ENCODE measurements at regions not wholly inside any gene's neighbourhood (a gene's known extent, or its start where the extent isn't known, plus 50 kb on each side); places are given as distances from the start of the nearest gene placed in this dataset.

DNA sequence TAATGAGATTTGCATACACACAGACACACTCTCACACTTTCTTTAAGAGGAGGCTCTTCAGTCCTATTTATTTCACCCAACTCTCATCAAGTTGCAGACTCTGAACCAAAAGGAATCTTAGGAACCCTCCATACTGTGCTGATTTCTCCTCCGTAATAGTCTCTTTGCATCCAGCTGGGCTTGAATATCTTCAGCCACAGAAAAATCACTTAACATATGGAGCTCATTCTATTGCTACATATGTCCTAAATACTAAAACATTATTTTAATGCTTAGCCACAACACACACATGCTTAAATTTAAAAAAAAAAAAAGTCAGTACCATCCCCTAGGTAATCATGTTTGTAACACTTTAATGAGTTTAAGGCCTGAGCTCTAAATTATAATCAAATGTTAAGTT is 287.5 kb upstream of the CNTN6 start:
- Histone ChIP-seq H3K4me1 (ENCODE audit: insufficient read depth, low read length) (no peaks in the 10 kb centered on the region), H3K27me3 (ENCODE audit: insufficient read depth, low read length) (no peaks in the 10 kb centered on the region), H3K9me3 (ENCODE audit: low read length) (no peaks in the 10 kb centered on the region), H3K36me3 (ENCODE audit: insufficient read depth, low read length) (no peaks in the 10 kb centered on the region), H3K4me3 (ENCODE audit: low read length) (no peak overlapping the region), H2AFZ (ENCODE audit: low read depth, low read length) (no peak overlapping the region)

DNA sequence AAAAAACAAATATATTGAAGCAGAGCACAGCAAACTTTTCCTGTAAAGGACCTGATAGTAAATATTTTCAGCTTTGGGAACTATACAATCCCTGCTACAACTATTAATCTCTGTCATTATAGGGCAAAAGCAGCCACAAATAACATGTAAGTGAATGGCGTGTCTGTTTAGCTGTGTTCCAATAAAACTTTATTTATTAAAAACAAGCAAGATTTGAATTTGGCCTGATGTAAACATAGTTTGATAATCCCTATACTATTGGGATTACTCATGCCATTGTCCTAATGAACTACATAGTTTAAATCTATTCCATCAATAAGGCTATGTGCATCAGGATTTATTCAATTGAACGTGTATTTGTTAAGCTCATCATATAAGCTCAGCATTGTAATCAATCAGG is 286.8 kb upstream of the CNTN6 start:
- no peaks in the 10 kb centered on the region for H3K27me3 ChIP-seq (ENCODE audit: insufficient read depth, low read length)
- no peak overlapping the region for H3K4me3 ChIP-seq (ENCODE audit: low read length)
- no peaks in the 10 kb centered on the region for H3K36me3 ChIP-seq (ENCODE audit: insufficient read depth, low read length)
- no peaks in the 10 kb centered on the region for H3K9me3 ChIP-seq (ENCODE audit: low read length)
- no peaks in the 10 kb centered on the region for H3K4me1 ChIP-seq (ENCODE audit: insufficient read depth, low read length)
- no peak overlapping the region for H2AFZ ChIP-seq (ENCODE audit: low read depth, low read length)

DNA sequence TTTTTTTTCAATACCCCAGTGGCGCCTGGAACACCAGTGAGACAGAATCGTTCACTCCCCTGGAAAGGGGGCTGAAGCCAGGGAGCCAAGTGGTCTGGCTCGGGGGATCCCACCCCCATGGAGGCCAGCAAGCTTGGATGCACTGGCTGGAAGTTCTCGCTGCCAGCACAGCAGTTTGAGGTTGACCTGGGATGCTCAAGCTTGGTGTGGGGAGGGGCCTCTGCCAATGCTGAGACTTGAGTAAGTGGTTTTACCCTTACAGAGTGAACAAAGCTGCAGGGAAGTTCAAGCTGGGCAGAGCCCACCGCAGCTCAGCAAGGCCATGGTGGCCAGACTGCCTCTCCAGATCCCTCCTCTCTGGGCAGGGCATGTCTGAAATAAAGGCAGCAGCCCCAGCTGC is 276.2 kb upstream of the CNTN6 start:
- H3K36me3 ChIP-seq (ENCODE audit: insufficient read depth, low read length), result no peaks in the 10 kb centered on the region
- H3K9me3 ChIP-seq (ENCODE audit: low read length), result no peaks in the 10 kb centered on the region
- H3K4me1 ChIP-seq (ENCODE audit: insufficient read depth, low read length), result no peaks in the 10 kb centered on the region
- H3K27me3 ChIP-seq (ENCODE audit: insufficient read depth, low read length), result no peaks in the 10 kb centered on the region
- H3K4me3 ChIP-seq (ENCODE audit: low read length), result no peak overlapping the region
- no peak overlapping the region for H2AFZ ChIP-seq (ENCODE audit: low read depth, low read length)

DNA sequence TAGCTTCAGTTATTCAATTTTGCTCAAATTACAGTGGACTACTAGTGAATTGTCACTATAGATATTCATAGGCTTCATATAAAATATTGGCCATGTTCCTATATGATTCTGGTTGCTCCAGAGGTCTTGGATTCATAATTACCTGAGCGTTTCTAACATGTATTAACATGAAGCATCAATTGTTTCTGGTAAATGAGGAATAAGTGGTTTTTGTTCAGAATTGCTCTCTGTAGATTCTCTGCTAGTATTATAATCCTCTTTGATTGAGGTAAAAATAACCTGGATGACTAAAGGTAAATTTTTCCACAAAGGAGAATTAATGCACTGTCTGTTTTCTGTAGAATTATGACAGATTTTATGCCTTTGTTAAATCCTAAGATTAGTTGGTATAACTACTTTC is 258.1 kb upstream of the CNTN6 start:
- H3K4me1 ChIP-seq (ENCODE audit: insufficient read depth, low read length), result no peaks in the 10 kb centered on the region
- peaks cover 2% of the 10 kb centered on the region for H3K9me3 ChIP-seq (ENCODE audit: low read length)
- H2AFZ ChIP-seq (ENCODE audit: low read depth, low read length), result no peak overlapping the region

DNA sequence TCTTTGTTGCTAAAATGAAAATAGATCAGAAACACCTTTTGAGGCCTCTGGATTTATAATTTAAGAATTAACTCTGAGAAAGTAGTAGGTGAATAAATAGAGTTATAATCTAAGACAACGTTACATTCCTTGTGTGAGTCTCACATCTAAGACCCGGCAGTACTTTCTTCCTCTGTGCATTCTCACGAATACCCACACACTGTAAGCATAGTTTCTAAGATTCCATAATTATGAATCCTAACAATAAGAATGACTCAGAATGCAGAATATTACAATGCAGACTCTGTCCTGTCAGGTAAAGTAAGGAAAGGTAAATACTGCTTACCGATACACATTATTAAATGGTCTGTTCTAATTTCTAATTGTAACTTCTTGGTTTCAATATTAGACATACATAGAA is 257.7 kb upstream of the CNTN6 start:
- H3K27me3 ChIP-seq (ENCODE audit: insufficient read depth, low read length), result no peaks in the 10 kb centered on the region
- no peaks in the 10 kb centered on the region for H3K4me1 ChIP-seq (ENCODE audit: insufficient read depth, low read length)
- H3K36me3 ChIP-seq (ENCODE audit: insufficient read depth, low read length), result no peaks in the 10 kb centered on the region
- peaks cover 1% of the 10 kb centered on the region for H3K9me3 ChIP-seq (ENCODE audit: low read length)
- no peak overlapping the region for H3K4me3 ChIP-seq (ENCODE audit: low read length)
- H2AFZ ChIP-seq (ENCODE audit: low read depth, low read length), result no peak overlapping the region

More for the DNA sequence above, 258.1 kb upstream of the CNTN6 start:
- Histone ChIP-seq H3K36me3 (ENCODE audit: insufficient read depth, low read length) (no peaks in the 10 kb centered on the region), H3K4me3 (ENCODE audit: low read length) (no peak overlapping the region), H3K27me3 (ENCODE audit: insufficient read depth, low read length) (no peaks in the 10 kb centered on the region)

DNA sequence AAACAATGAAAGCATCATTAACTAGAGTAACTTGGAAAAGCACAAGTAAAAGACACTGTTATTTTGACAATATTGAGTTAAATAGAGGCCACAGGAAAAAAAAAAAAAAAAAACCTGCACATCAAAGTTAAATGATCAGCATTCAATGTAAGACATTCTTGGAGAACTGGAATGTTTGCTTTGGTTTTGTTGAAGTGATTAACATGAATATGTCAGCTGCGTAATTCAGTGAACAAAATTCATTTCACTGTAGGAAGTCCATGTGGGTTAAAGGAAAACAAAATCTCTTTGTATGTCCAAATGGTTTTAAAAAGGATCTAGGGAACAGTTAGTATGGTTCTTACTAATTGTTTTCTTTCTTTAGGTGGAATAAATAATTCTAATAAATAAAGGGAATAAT is 252.8 kb upstream of the CNTN6 start:
- H3K36me3 ChIP-seq (ENCODE audit: insufficient read depth, low read length), result no peaks in the 10 kb centered on the region
- H3K27me3 ChIP-seq (ENCODE audit: insufficient read depth, low read length), result no peaks in the 10 kb centered on the region
- H2AFZ ChIP-seq (ENCODE audit: low read depth, low read length), result no peak overlapping the region
- H3K4me3 ChIP-seq (ENCODE audit: low read length), result no peak overlapping the region
- H3K9me3 ChIP-seq (ENCODE audit: low read length), result no peaks in the 10 kb centered on the region
- H3K4me1 ChIP-seq (ENCODE audit: insufficient read depth, low read length), result no peaks in the 10 kb centered on the region

DNA sequence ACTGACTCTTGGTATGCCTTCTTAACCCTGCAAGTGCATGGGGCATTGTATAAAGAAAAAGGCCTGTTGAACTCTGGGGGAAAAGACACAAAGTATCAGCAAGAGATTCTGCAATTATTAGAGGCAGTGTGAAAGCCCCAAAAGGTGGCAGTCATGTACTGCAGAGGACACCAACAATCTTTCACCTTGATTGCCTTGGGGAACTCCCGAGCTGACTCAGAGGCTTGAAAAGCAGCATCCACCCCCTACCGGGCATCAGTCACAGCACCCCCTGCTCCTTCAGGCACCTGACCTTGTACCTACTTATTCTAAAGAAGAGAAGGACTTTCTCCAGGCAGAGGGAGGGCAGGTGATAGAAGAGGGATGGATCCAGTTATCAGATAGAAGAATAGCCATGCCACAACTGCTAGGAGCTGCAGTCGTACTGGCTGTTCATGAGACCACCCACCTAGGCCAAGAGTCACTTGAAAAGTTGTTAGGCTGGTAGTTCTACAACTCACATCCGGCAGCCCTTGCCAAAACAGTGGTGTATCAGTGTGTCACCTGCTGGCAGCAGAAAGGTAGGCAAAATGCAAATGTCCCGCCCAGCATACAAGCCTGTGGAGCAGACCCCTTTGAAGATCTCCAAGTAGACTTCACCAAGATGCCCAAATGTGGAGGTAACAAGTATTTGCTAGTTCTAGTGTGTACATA is 241.6 kb upstream of the CNTN6 start:
- H2AFZ ChIP-seq (ENCODE audit: low read depth, low read length), result no peak overlapping the region
- no peaks in the 10 kb centered on the region for H3K9me3 ChIP-seq (ENCODE audit: low read length)
- no peaks in the 10 kb centered on the region for H3K27me3 ChIP-seq (ENCODE audit: insufficient read depth, low read length)
- H3K36me3 ChIP-seq (ENCODE audit: insufficient read depth, low read length), result no peaks in the 10 kb centered on the region
- H3K4me1 ChIP-seq (ENCODE audit: insufficient read depth, low read length), result no peaks in the 10 kb centered on the region
- H3K4me3 ChIP-seq (ENCODE audit: low read length), result no peak overlapping the region

DNA sequence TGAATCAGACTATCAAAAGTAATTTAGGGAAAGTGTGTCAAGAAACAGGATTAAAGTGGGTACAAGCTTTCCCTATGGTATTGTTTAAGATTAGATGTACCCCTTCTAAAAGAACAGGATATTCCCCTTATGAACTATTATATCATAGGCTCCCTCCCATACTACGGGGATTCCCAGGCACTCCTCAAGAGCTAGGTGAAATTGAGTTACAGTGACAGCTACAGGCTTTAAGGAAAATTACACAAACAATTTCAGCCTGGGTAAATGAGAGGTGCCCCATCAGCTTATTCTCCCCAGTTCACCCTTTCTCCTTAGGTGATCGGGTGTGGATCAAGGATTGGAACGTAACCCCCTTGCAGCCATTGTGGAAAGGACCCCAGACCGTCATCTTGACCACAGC is 240.8 kb upstream of the CNTN6 start:
- no peaks in the 10 kb centered on the region for H3K36me3 ChIP-seq (ENCODE audit: insufficient read depth, low read length)

DNA sequence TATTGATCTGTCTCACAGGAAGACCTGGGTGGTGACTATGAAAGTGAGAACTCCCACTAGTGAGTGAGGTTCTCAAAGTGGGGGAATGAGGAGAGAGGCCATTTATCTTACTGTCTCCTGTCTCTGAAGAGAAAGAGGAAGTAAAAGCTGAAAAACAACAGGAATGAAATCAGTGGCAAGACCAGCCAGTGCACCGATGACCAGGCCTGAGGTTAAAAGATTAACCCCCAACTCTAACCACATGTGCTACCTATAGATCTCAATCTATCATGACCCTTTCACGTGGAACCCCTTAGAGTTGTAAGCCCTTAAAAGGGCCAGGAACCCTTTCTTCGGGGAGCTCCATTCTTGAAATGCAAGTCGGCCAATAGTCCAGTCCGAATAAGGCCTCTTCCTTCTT is 239.3 kb upstream of the CNTN6 start:
- no peaks in the 10 kb centered on the region for H3K4me1 ChIP-seq (ENCODE audit: insufficient read depth, low read length)
- H2AFZ ChIP-seq (ENCODE audit: low read depth, low read length), result no peak overlapping the region
- no peaks in the 10 kb centered on the region for H3K36me3 ChIP-seq (ENCODE audit: insufficient read depth, low read length)
- no peaks in the 10 kb centered on the region for H3K27me3 ChIP-seq (ENCODE audit: insufficient read depth, low read length)
- no peaks in the 10 kb centered on the region for H3K9me3 ChIP-seq (ENCODE audit: low read length)
- no peak overlapping the region for H3K4me3 ChIP-seq (ENCODE audit: low read length)

More for the DNA sequence above, 240.8 kb upstream of the CNTN6 start:
- Histone ChIP-seq H2AFZ (ENCODE audit: low read depth, low read length) (no peak overlapping the region), H3K4me3 (ENCODE audit: low read length) (no peak overlapping the region), H3K4me1 (ENCODE audit: insufficient read depth, low read length) (no peaks in the 10 kb centered on the region), H3K9me3 (ENCODE audit: low read length) (no peaks in the 10 kb centered on the region), H3K27me3 (ENCODE audit: insufficient read depth, low read length) (no peaks in the 10 kb centered on the region)

DNA sequence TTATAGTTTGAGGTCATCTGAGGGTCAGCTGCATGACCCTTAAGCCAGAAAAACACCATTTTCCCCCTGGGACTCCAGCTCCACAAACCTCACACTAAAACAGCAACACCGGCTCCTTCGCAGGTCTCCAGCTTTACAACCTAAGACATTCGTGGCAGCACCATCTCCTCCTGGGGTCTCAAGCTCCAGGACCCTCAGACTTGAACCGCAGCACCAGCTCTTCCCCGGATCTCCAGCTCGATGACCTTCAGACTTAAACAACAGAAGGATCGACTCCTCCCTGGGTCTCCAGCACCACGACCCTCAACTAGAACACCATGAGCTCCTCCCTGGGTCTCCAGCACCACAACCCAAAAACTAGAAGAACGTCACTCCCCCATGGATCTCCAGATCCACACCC is 233.7 kb upstream of the CNTN6 start:
- no peak overlapping the region for H2AFZ ChIP-seq (ENCODE audit: low read depth, low read length)
- no peaks in the 10 kb centered on the region for H3K36me3 ChIP-seq (ENCODE audit: insufficient read depth, low read length)
- H3K4me1 ChIP-seq (ENCODE audit: insufficient read depth, low read length), result no peaks in the 10 kb centered on the region
- H3K4me3 ChIP-seq (ENCODE audit: low read length), result no peak overlapping the region
- H3K9me3 ChIP-seq (ENCODE audit: low read length), result no peaks in the 10 kb centered on the region
- H3K27me3 ChIP-seq (ENCODE audit: insufficient read depth, low read length), result no peaks in the 10 kb centered on the region

DNA sequence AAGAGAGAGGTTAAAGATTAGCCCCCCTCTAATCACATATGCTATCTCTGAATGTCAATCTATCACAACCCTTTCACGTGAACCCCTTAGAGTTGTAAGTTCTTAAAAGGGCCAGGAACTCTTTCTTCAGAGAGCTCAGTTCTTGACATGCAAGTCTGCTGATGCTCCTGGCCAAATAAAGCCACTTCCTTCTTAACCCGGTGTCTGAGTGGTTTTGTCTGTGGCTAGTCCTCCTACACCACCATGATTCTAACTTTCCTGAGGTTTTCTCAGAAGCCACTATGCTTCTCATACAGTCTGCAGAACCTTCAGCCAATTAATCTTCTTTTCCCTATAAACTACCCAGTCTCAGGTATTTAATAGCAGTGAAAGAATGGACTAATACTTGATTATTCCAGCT is 231.1 kb upstream of the CNTN6 start:
- H3K27me3 ChIP-seq (ENCODE audit: insufficient read depth, low read length), result no peaks in the 10 kb centered on the region
- no peaks in the 10 kb centered on the region for H3K9me3 ChIP-seq (ENCODE audit: low read length)
- no peaks in the 10 kb centered on the region for H3K4me1 ChIP-seq (ENCODE audit: insufficient read depth, low read length)
- H2AFZ ChIP-seq (ENCODE audit: low read depth, low read length), result no peak overlapping the region
- no peak overlapping the region for H3K4me3 ChIP-seq (ENCODE audit: low read length)
- no peaks in the 10 kb centered on the region for H3K36me3 ChIP-seq (ENCODE audit: insufficient read depth, low read length)

DNA sequence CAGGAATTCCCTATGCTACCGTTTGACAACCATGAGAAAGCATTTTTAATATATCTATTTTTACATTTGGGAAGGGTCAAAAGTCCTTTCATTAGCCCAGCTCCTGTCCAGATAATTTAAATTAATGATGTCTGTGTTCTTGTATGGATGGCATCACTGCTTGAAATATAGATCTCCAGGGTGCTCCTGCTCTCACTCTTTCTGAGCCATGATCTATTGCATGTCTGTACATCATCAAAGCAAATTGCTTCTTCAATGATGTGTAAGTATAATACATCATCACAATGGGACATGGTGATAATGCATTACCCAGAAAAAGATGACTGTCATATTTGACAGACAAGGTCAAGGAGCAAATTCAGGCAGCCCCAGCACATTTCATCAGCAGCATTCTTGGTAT is 223.6 kb upstream of the CNTN6 start:
- H3K4me3 ChIP-seq (ENCODE audit: low read length), result no peak overlapping the region

DNA sequence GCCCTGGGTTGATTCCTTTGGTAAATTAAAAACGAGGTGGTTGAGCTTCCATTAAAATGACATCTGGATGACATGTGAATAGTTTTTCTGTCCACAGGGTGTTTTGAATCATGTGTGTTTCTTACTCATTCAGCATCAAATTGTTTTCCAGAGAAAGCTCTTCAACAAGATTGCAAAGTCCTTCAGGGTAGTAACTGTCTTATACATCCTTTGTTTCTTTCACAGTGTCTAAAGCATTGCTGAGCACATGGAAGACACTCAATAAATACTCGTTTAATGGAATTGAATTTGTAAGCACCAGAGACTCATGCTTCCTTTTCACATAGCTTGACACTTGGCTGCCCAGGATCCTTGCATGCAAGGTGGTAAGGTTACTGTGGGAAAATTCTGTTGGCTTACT is 223.1 kb upstream of the CNTN6 start:
- H2AFZ ChIP-seq (ENCODE audit: low read depth, low read length), result no peak overlapping the region
- H3K9me3 ChIP-seq (ENCODE audit: low read length), result no peaks in the 10 kb centered on the region
- H3K36me3 ChIP-seq (ENCODE audit: insufficient read depth, low read length), result no peaks in the 10 kb centered on the region
- no peaks in the 10 kb centered on the region for H3K27me3 ChIP-seq (ENCODE audit: insufficient read depth, low read length)
- H3K4me1 ChIP-seq (ENCODE audit: insufficient read depth, low read length), result no peaks in the 10 kb centered on the region
- H3K4me3 ChIP-seq (ENCODE audit: low read length), result no peak overlapping the region

More for the DNA sequence above, 223.6 kb upstream of the CNTN6 start:
- Histone ChIP-seq H3K4me1 (ENCODE audit: insufficient read depth, low read length) (no peaks in the 10 kb centered on the region), H3K9me3 (ENCODE audit: low read length) (no peaks in the 10 kb centered on the region), H2AFZ (ENCODE audit: low read depth, low read length) (no peak overlapping the region), H3K36me3 (ENCODE audit: insufficient read depth, low read length) (no peaks in the 10 kb centered on the region), H3K27me3 (ENCODE audit: insufficient read depth, low read length) (no peaks in the 10 kb centered on the region)

DNA sequence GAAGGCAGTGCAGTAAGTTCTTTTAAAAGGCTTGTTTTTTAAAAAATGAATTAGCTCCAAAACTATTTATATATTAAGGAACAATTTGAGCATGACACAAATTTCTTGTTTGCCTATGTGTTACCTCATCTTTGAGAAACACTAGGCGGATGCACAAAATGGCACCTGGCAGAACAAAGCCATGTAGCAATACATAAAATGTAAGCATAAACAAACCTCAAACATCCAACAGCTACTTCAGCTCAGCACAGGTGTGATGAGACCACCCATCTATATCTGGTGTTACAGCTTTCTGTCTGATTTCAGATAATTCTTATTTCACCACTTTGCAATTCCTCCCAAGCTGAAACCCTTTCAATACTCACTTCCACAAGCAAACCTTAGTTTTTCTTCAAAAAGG is 221.2 kb upstream of the CNTN6 start:
- Histone ChIP-seq H3K9me3 (ENCODE audit: low read length) (no peaks in the 10 kb centered on the region), H3K4me1 (ENCODE audit: insufficient read depth, low read length) (no peaks in the 10 kb centered on the region), H3K27me3 (ENCODE audit: insufficient read depth, low read length) (no peaks in the 10 kb centered on the region), H3K36me3 (ENCODE audit: insufficient read depth, low read length) (no peaks in the 10 kb centered on the region), H3K4me3 (ENCODE audit: low read length) (no peak overlapping the region), H2AFZ (ENCODE audit: low read depth, low read length) (no peak overlapping the region)
